Panc1 (cell line): ENCODE measurements at regions not wholly inside any gene's neighbourhood (a gene's known extent, or its start where the extent isn't known, plus 50 kb on each side); places are given as distances from the start of the nearest gene placed in this dataset.

ENCODE experiments used
- ATAC-seq: fragments of 200-7000 bp; cut with Tn5 transposase; 2 replicates; pipeline ENCODE4 v1.9.1; 2020; ENCODE audit warnings: mild to moderate bottlenecking, moderate library complexity
- BruUV-seq: library from RNA; stranded (reverse); fragments of 400-500 nt; replicated peaks from 2 replicates; lab custom pipeline; 2021; lab: Mats Ljungman, UMichigan
- CTCF ChIA-PET: fragments of 300-600 bp; sonication (Branson Sonifier 250); formaldehyde crosslinking; loops from one replicate; lab custom pipeline; 2022; ENCODE audit warnings: antibody characterized with exemption; lab: Charles Lee
- POLR2A ChIA-PET: fragments of 300-600 bp; sonication (Branson Sonifier 250); formaldehyde crosslinking; loops from one replicate; lab custom pipeline; 2022; ENCODE audit warnings: antibody characterized with exemption; lab: Charles Lee
- DNase-seq: peaks from one replicate; pipeline ENCODE4 v3.0.0-alpha.2; 2010; ENCODE audit warnings: low read depth, low spot score
- H3K27ac ChIP-seq: 2 replicates; pipeline ENCODE4 v1.5.1; 2011; ENCODE audit warnings: mild to moderate bottlenecking, low read length, inconsistent platforms
- H3K27me3 ChIP-seq: fragments of 200-500 bp; sonication (Bioruptor generic); 2 replicates; pipeline ENCODE4 v1.6.0; 2014; ENCODE audit warnings: low read length, inconsistent platforms; ENCODE audit not compliant: control insufficient read depth, insufficient read depth
- H3K36me3 ChIP-seq: fragments of 200-500 bp; sonication (Bioruptor generic); 2 replicates; pipeline ENCODE4 v1.5.1; 2014; ENCODE audit warnings: inconsistent platforms, mild to moderate bottlenecking, low read length, moderate library complexity; ENCODE audit not compliant: control insufficient read depth, insufficient read depth
- H3K4me1 ChIP-seq: 2 replicates; pipeline ENCODE4 v1.5.1; 2011; ENCODE audit warnings: inconsistent platforms, mild to moderate bottlenecking, low read length, moderate library complexity; ENCODE audit not compliant: control insufficient read depth, insufficient read depth
- H3K4me3 ChIP-seq, 2 experiments: 2 replicates each; pipeline ENCODE4 v1.5.1; 2011 to 2012; ENCODE audit warnings: low read depth in 2 of 2, low read length in 2 of 2, mild to moderate bottlenecking in 2 of 2, inconsistent platforms in 1 of 2, moderate library complexity in 1 of 2
- H3K9me3 ChIP-seq: fragments of 200-500 bp; sonication (Bioruptor generic); 2 replicates; pipeline ENCODE4 v1.5.1; 2014; ENCODE audit warnings: low read depth, mild to moderate bottlenecking, inconsistent platforms, low read length, moderate library complexity; ENCODE audit not compliant: control insufficient read depth, insufficient read depth
- CTCF ChIP-seq: fragments of 450-650 bp; IDR thresholded peaks from 2 replicates; pipeline ENCODE4 v1.5.1; 2017; ENCODE audit warnings: mild to moderate bottlenecking
- POLR2AphosphoS5 ChIP-seq: IDR thresholded peaks from 2 replicates; pipeline ENCODE4 v1.6.1; 2012; ENCODE audit warnings: mild to moderate bottlenecking, low read depth, low read length, moderate library complexity
- REST ChIP-seq, 2 experiments: IDR thresholded peaks; 2 replicates each; pipeline ENCODE4 v1.6.1; 2011 to 2012; ENCODE audit warnings: low read depth in 2 of 2, control low read depth in 1 of 2, low read length in 1 of 2, mild to moderate bottlenecking in 1 of 2, moderate library complexity in 1 of 2; ENCODE audit not compliant: insufficient read depth in 1 of 2
- SIN3A ChIP-seq: IDR thresholded peaks from 2 replicates; pipeline ENCODE4 v1.6.1; 2012; ENCODE audit warnings: low read depth, mild to moderate bottlenecking, low read length, moderate library complexity, borderline replicate concordance; ENCODE audit not compliant: insufficient read depth
- TCF7L2 ChIP-seq: IDR thresholded peaks from 2 replicates; pipeline ENCODE4 v1.6.1; 2011; ENCODE audit warnings: mild to moderate bottlenecking, low read depth, low read length, inconsistent platforms
- in situ Hi-C: cut with HindIII; loops from 2 replicates; pipeline ENCODE4 v1.10.0; 2016; ENCODE audit warnings: low sequenced_read_pairs, low pct_unique_long_range_greater_than_20kb
- intact Hi-C: fragments of 100-400 bp; cut with micrococcal nuclease; formaldehyde crosslinking; loops from one replicate; pipeline ENCODE4 v1.10.0; 2022; ENCODE audit not compliant: unreplicated experiment

GRCh38 chr9:74303945-74304344 is 193.2 kb upstream of the RORB start:
- no peaks in the 10 kb centered on the region for H3K9me3 ChIP-seq
- H3K27ac ChIP-seq, result no peak overlapping the region
- intact Hi-C loops, result no loop called here
- ChIA-PET POLR2A (no interaction called here), CTCF (no interaction called here)
- no peak for DNase-seq
- H3K4me1 ChIP-seq, result no peaks in the 10 kb centered on the region
- H3K27me3 ChIP-seq, result no peaks in the 10 kb centered on the region
- BruUV-seq, result no TSS peak
- no peaks in the 10 kb centered on the region for H3K36me3 ChIP-seq
- in situ Hi-C loops, result no loop called here
- ATAC-seq, result no peak
- TF ChIP-seq REST (IDR thresholded peaks at IDR 0.05; ENCODE audit: insufficient read depth in 1 of 2, low read depth in 2 of 2, low read length in 1 of 2), result no peak
- TF ChIP-seq TCF7L2, result no peak
- no peak for TF ChIP-seq POLR2AphosphoS5
- no peak for TF ChIP-seq SIN3A
- no peak overlapping the region for H3K4me3 ChIP-seq

GRCh38 chr9:74304598-74304997 is 192.5 kb upstream of the RORB start:
- no TSS peak for BruUV-seq
- H3K4me3 ChIP-seq, result no peak overlapping the region
- CTCF ChIA-PET, result no interaction called here
- intact Hi-C loops (no loop called here), in situ Hi-C loops (no loop called here)
- no peak for DNase-seq
- no peaks in the 10 kb centered on the region for H3K27me3 ChIP-seq
- POLR2A ChIA-PET, result no interaction called here
- no peaks in the 10 kb centered on the region for H3K4me1 ChIP-seq
- TF ChIP-seq POLR2AphosphoS5, result no peak
- TF ChIP-seq REST (IDR thresholded peaks at IDR 0.05; ENCODE audit: insufficient read depth in 1 of 2, low read depth in 2 of 2, low read length in 1 of 2), result no peak
- TF ChIP-seq CTCF, result no peak
- TF ChIP-seq TCF7L2, result no peak
- TF ChIP-seq SIN3A, result no peak
- no peak for ATAC-seq
- no peaks in the 10 kb centered on the region for H3K36me3 ChIP-seq
- H3K27ac ChIP-seq, result no peak overlapping the region
- no peaks in the 10 kb centered on the region for H3K9me3 ChIP-seq
